GM04503 (cell line): ENCODE measurements at regions not wholly inside any gene's neighbourhood (a gene's known extent, or its start where the extent isn't known, plus 50 kb on each side); places are given as distances from the start of the nearest gene placed in this dataset.
A peak's percentile ranks its signal among the peaks of the same experiment; 100 is the strongest.

Source experiments
- DNase-seq: peaks from one replicate; pipeline ENCODE4 v3.0.0-alpha.2; 2012; ENCODE audit warnings: low read depth

GRCh38 chr1:55670331-55671082 lies 455.3 kb upstream of the USP24 start:
- DNase-seq: no peak

- DNase-seq: peak; percentile 51
Observed at GRCh38 chr1:55669293-55669692, 454.1 kb upstream of the USP24 start.

- no peak for DNase-seq
Observed at GRCh38 chr1:55662875-55663274, 447.7 kb upstream of the USP24 start.

GRCh38 chr1:55658917-55659316 lies 443.8 kb upstream of the USP24 start:
- DNase-seq: no peak

GRCh38 chr1:55654750-55655149 lies 439.6 kb upstream of the USP24 start:
- DNase-seq: no peak

- DNase-seq: no peak
Observed at GRCh38 chr1:55654171-55654570, 439.0 kb upstream of the USP24 start.

GRCh38 chr1:55650444-55650843 lies 435.3 kb upstream of the USP24 start:
- no peak for DNase-seq

- no peak for DNase-seq
Observed at GRCh38 chr1:55646181-55646580, 431.0 kb upstream of the USP24 start.

- no peak for DNase-seq
Observed at GRCh38 chr1:55645270-55645669, 430.1 kb upstream of the USP24 start.

- no peak for DNase-seq
Observed at GRCh38 chr1:55641947-55642346, 426.8 kb upstream of the USP24 start.

- DNase-seq: no peak
Observed at GRCh38 chr1:55640708-55641473, 425.7 kb upstream of the USP24 start.

GRCh38 chr1:55639526-55639925 lies 424.4 kb upstream of the USP24 start:
- no peak for DNase-seq

- DNase-seq: no peak
Observed at GRCh38 chr1:55639051-55639450, 423.9 kb upstream of the USP24 start.

GRCh38 chr1:55636696-55637095 lies 421.5 kb upstream of the USP24 start:
- no peak for DNase-seq

- peak; percentile 74 for DNase-seq
Observed at GRCh38 chr1:55635856-55636255, 420.7 kb upstream of the USP24 start.

- DNase-seq: no peak
Observed at GRCh38 chr1:55634516-55634915, 419.4 kb upstream of the USP24 start.

GRCh38 chr1:55632906-55633305 lies 417.7 kb upstream of the USP24 start:
- DNase-seq: no peak

- DNase-seq: peak; percentile 73
Observed at GRCh38 chr1:55632058-55632457, 416.9 kb upstream of the USP24 start.

- peak; percentile 51 for DNase-seq
Observed at GRCh38 chr1:55631509-55631908, 416.3 kb upstream of the USP24 start.

GRCh38 chr1:55626326-55626725 lies 411.2 kb upstream of the USP24 start:
- DNase-seq: no peak

- DNase-seq: no peak
Observed at GRCh38 chr1:55624766-55625165, 409.6 kb upstream of the USP24 start.

- DNase-seq: no peak
Observed at GRCh38 chr1:55623311-55623710, 408.1 kb upstream of the USP24 start.

GRCh38 chr1:55622074-55622473 lies 406.9 kb upstream of the USP24 start:
- DNase-seq: no peak

- DNase-seq: no peak
Observed at GRCh38 chr1:55618199-55618598, 403.0 kb upstream of the USP24 start.
